OCI-LY1 (cell line): ENCODE measurements at regions not wholly inside any gene's neighbourhood (a gene's known extent, or its start where the extent isn't known, plus 50 kb on each side); places are given as distances from the start of the nearest gene placed in this dataset.

Experiments
- H2AFZ ChIP-seq: fragments of 200-600 bp; sonication (generic), shearing (Covaris generic); 2 replicates; pipeline ENCODE4 v1.6.0; 2014; ENCODE audit warnings: antibody characterized with exemption, mild to moderate bottlenecking, low read length
- H3F3A ChIP-seq: fragments of 200-600 bp; sonication (generic), shearing (Covaris generic); 2 replicates; pipeline ENCODE4 v1.6.0; 2014; ENCODE audit warnings: mild to moderate bottlenecking, antibody characterized with exemption, low read length, moderate library complexity; ENCODE audit not compliant: insufficient read depth
- H3K27ac ChIP-seq: fragments of 200-600 bp; sonication (generic); 2 replicates; pipeline ENCODE4 v1.5.1; 2014; ENCODE audit warnings: low read length, mixed run types, mild to moderate bottlenecking, low read depth; ENCODE audit not compliant: poor library complexity, severe bottlenecking
- H3K27me3 ChIP-seq: fragments of 200-600 bp; sonication (generic); 2 replicates; pipeline ENCODE4 v1.6.0; 2014; ENCODE audit warnings: antibody characterized with exemption, mild to moderate bottlenecking, low read length, moderate library complexity; ENCODE audit not compliant: insufficient read depth
- H3K36me3 ChIP-seq: fragments of 200-600 bp; sonication (generic); 2 replicates; pipeline ENCODE4 v1.6.1; 2014; ENCODE audit warnings: mild to moderate bottlenecking, antibody characterized with exemption, low read length, moderate library complexity, mixed read lengths; ENCODE audit not compliant: insufficient read depth
- H3K4me1 ChIP-seq: fragments of 200-600 bp; sonication (generic); 2 replicates; pipeline ENCODE4 v1.5.1; 2014; ENCODE audit warnings: mild to moderate bottlenecking, low read length, moderate library complexity; ENCODE audit not compliant: insufficient read depth, severe bottlenecking
- H3K4me2 ChIP-seq: fragments of 200-600 bp; sonication (generic), shearing (Covaris generic); 2 replicates; pipeline ENCODE4 v1.6.1; 2014; ENCODE audit warnings: low read length
- H3K4me3 ChIP-seq: fragments of 200-600 bp; sonication (generic); 2 replicates; pipeline ENCODE4 v1.5.1; 2014; ENCODE audit warnings: low read length, low read depth, mild to moderate bottlenecking, mixed read lengths; ENCODE audit not compliant: poor library complexity, severe bottlenecking
- H3K79me2 ChIP-seq: fragments of 200-600 bp; shearing (Covaris generic); 2 replicates; pipeline ENCODE4 v1.6.1; 2016; ENCODE audit warnings: mixed run types, low read length, mixed read lengths; ENCODE audit not compliant: insufficient read depth
- H3K9ac ChIP-seq: fragments of 200-600 bp; sonication (generic), shearing (Covaris generic); 2 replicates; pipeline ENCODE4 v1.6.1; 2014; ENCODE audit warnings: mild to moderate bottlenecking, low read length, mixed read lengths
- H3K9me2 ChIP-seq: fragments of 200-600 bp; sonication (generic), shearing (Covaris generic); 2 replicates; pipeline ENCODE4 v1.6.1; 2014; ENCODE audit warnings: low read depth, mild to moderate bottlenecking, low read length, mixed read lengths
- H3K9me3 ChIP-seq: fragments of 200-600 bp; shearing (Covaris generic); 2 replicates; pipeline ENCODE4 v1.6.1; 2014; ENCODE audit warnings: low read length, mixed read lengths
- H4K20me1 ChIP-seq: fragments of 200-600 bp; sonication (generic), shearing (Covaris generic); 2 replicates; pipeline ENCODE4 v1.6.0; 2016; ENCODE audit warnings: mild to moderate bottlenecking, low read length; ENCODE audit not compliant: insufficient read depth
- EZH2 ChIP-seq: fragments of 200-600 bp; sonication (generic), shearing (Covaris generic); IDR thresholded peaks from 2 replicates; pipeline ENCODE4 v1.8.0; 2017; ENCODE audit warnings: borderline replicate concordance, mixed run types, mild to moderate bottlenecking, antibody characterized with exemption, low read length, moderate library complexity, mixed read lengths
- TF ChIP-seq, protein P1 (sequence below): fragments of 200-600 bp; sonication (generic), shearing (Covaris generic); IDR thresholded peaks from 2 replicates; pipeline ENCODE4 v1.5.1; 2017; ENCODE audit warnings: mild to moderate bottlenecking, antibody characterized with exemption, low read length, moderate library complexity, mixed read lengths

DNA sequence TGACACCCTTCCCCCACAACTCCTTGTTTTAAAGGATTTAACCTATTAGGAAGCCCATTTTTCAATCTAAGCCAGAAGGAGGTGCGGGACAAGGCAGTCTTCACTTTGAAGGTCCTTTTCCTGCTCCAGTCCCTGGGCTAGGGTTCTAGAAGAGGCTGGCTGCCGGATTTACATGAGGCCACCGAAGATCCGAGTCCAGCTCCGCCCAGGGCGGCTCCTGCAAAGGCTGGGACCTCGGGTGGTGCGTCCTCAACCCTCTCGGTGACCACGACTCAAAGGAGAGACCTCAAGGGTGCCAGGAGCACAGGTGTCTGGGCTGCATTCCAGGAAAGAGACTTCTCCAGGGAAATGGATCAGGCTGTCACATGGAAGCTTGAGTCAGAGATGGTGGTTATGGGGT is 471.6 kb downstream of the PCDH19 start:
- Histone ChIP-seq H3K27ac (no peak overlapping the region), H3K9me2 (no peaks in the 10 kb centered on the region), H3K4me3 (no peak overlapping the region), H2AFZ (no peak overlapping the region), H4K20me1 (no peaks in the 10 kb centered on the region), H3K4me1 (no peaks in the 10 kb centered on the region), H3K36me3 (no peaks in the 10 kb centered on the region), H3K9ac (no peak overlapping the region), H3K9me3 (no peaks in the 10 kb centered on the region), H3K4me2 (no peak overlapping the region), H3K79me2 (no peaks in the 10 kb centered on the region), H3F3A (no peaks in the 10 kb centered on the region), H3K27me3 (no peaks in the 10 kb centered on the region)
- no peak for TF ChIP-seq EZH2
- TF ChIP-seq, protein P1, sequence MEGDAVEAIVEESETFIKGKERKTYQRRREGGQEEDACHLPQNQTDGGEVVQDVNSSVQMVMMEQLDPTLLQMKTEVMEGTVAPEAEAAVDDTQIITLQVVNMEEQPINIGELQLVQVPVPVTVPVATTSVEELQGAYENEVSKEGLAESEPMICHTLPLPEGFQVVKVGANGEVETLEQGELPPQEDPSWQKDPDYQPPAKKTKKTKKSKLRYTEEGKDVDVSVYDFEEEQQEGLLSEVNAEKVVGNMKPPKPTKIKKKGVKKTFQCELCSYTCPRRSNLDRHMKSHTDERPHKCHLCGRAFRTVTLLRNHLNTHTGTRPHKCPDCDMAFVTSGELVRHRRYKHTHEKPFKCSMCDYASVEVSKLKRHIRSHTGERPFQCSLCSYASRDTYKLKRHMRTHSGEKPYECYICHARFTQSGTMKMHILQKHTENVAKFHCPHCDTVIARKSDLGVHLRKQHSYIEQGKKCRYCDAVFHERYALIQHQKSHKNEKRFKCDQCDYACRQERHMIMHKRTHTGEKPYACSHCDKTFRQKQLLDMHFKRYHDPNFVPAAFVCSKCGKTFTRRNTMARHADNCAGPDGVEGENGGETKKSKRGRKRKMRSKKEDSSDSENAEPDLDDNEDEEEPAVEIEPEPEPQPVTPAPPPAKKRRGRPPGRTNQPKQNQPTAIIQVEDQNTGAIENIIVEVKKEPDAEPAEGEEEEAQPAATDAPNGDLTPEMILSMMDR: no peak

DNA sequence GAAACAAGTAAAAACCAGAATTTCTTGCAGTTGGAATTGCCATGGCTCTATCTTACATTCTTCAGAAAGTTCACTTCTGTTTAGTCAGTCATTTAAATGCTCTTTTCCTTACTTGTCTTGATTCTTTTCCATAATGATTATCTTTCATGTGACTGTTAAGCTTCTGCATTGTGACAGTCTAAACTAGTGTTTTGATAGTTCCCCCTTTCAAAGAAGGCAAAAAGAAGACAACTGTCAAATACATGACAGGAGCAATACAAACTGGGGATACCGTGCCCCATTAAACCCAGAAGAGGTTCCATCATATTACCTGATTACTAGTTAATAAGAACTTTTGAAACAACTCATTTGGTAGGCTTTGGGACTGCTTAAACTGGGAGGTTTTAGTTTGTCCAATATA is 476.2 kb downstream of the PCDH19 start:
- Histone ChIP-seq H3K27ac (no peak overlapping the region), H3K9me3 (no peaks in the 10 kb centered on the region), H3K9ac (no peak overlapping the region), H3K4me1 (no peaks in the 10 kb centered on the region), H2AFZ (no peak overlapping the region), H3K27me3 (no peaks in the 10 kb centered on the region), H3K4me2 (no peak overlapping the region), H3K9me2 (no peaks in the 10 kb centered on the region), H3K79me2 (no peaks in the 10 kb centered on the region), H4K20me1 (no peaks in the 10 kb centered on the region), H3K36me3 (no peaks in the 10 kb centered on the region), H3F3A (no peaks in the 10 kb centered on the region), H3K4me3 (no peak overlapping the region)
- no peak for TF ChIP-seq EZH2
- TF ChIP-seq, protein P1: no peak

DNA sequence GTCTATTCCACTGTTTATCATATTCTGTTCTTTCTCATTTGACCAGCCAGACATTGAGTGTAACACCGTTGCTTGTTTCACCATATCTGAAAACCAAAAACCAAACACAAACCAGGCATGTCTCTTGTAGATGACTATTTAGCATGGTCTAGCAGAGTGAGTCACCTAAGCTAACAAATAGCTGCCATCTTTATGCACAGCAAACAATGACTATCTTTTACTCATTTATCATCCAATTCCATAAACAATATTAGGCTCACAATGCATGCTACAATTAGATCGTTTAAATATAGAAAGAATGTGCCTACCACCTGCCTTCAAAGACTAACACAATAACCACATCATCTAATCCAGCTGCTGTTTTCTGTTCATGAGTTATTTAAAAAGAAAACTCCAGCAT is 495.4 kb downstream of the PCDH19 start:
- Histone ChIP-seq H3K9me3 (no peaks in the 10 kb centered on the region), H2AFZ (no peak overlapping the region), H3K27me3 (no peaks in the 10 kb centered on the region), H3K36me3 (no peaks in the 10 kb centered on the region), H3K27ac (no peak overlapping the region), H3K4me3 (no peak overlapping the region), H3K4me2 (no peak overlapping the region), H3K79me2 (no peaks in the 10 kb centered on the region), H3K4me1 (no peaks in the 10 kb centered on the region), H3F3A (no peaks in the 10 kb centered on the region), H3K9ac (no peak overlapping the region), H3K9me2 (no peaks in the 10 kb centered on the region), H4K20me1 (no peaks in the 10 kb centered on the region)
- no peak for TF ChIP-seq EZH2
- TF ChIP-seq, protein P1: no peak
